Neural cell (in vitro differentiated cells): ENCODE measurements at regions not wholly inside any gene's neighbourhood (a gene's known extent, or its start where the extent isn't known, plus 50 kb on each side); places are given as distances from the start of the nearest gene placed in this dataset.

Experiments
- H2AFZ ChIP-seq: fragments of 200-600, 300-800 bp; sonication (generic), shearing (Covaris generic); 2 replicates; pipeline ENCODE4 v1.6.0; 2014; ENCODE audit warnings: low read depth, mild to moderate bottlenecking, antibody characterized with exemption, low read length, moderate library complexity
- H3F3A ChIP-seq: fragments of 200-600 bp; shearing (Covaris generic); 2 replicates; pipeline ENCODE4 v1.6.1; 2016; ENCODE audit warnings: mild to moderate bottlenecking, moderate library complexity, mixed read lengths, antibody characterized with exemption, low read length; ENCODE audit not compliant: insufficient read depth, poor library complexity, severe bottlenecking
- H3K27ac ChIP-seq: fragments of 200-600, 300-800 bp; sonication (generic), shearing (Covaris generic); 2 replicates; pipeline ENCODE4 v1.5.1; 2014; ENCODE audit warnings: mild to moderate bottlenecking, low read length, moderate library complexity
- H3K27me3 ChIP-seq: fragments of 300-800, 200-600 bp; sonication (generic), shearing (Covaris generic); 2 replicates; pipeline ENCODE4 v1.6.0; 2014; ENCODE audit warnings: mild to moderate bottlenecking, low read depth, low read length, moderate library complexity; ENCODE audit not compliant: insufficient read depth
- H3K36me3 ChIP-seq: fragments of 300-800, 200-600 bp; sonication (generic), shearing (Covaris generic); 2 replicates; pipeline ENCODE4 v1.5.1; 2014; ENCODE audit warnings: mild to moderate bottlenecking, antibody characterized with exemption, low read length, moderate library complexity; ENCODE audit not compliant: insufficient read depth
- H3K4me2 ChIP-seq: fragments of 300-800, 200-600 bp; sonication (generic), shearing (Covaris generic); 2 replicates; pipeline ENCODE4 v1.6.0; 2014; ENCODE audit warnings: mild to moderate bottlenecking, low read length
- H3K4me3 ChIP-seq: fragments of 300-800, 200-600 bp; sonication (generic), shearing (Covaris generic); 2 replicates; pipeline ENCODE4 v1.5.1; 2014; ENCODE audit warnings: mild to moderate bottlenecking, low read length, moderate library complexity
- H3K79me2 ChIP-seq: fragments of 200-600 bp; shearing (Covaris generic); replicated peaks from 2 replicates; pipeline ENCODE4 v1.6.0; 2014; ENCODE audit warnings: mild to moderate bottlenecking, low read length, moderate library complexity; ENCODE audit not compliant: insufficient read depth
- H3K9ac ChIP-seq: fragments of 300-800, 200-600 bp; sonication (generic), shearing (Covaris generic); 2 replicates; pipeline ENCODE4 v1.6.1; 2016; ENCODE audit warnings: mild to moderate bottlenecking, low read length, mixed read lengths
- H3K9me2 ChIP-seq: fragments of 200-600 bp; shearing (Covaris generic); 2 replicates; pipeline ENCODE4 v1.6.1; 2016; ENCODE audit warnings: mild to moderate bottlenecking, low read length, mixed read lengths; ENCODE audit not compliant: insufficient read depth
- H3K9me3 ChIP-seq: fragments of 200-600, 300-800 bp; sonication (generic), shearing (Covaris generic); 2 replicates; pipeline ENCODE4 v1.6.1; 2016; ENCODE audit warnings: mild to moderate bottlenecking, mixed run types, low read length, moderate library complexity, mixed read lengths
- H4K20me1 ChIP-seq: fragments of 200-600 bp; shearing (Covaris generic); 2 replicates; pipeline ENCODE4 v1.6.1; 2016; ENCODE audit warnings: mild to moderate bottlenecking, mixed run types; ENCODE audit not compliant: insufficient read depth
- CTCF ChIP-seq: fragments of 450-650 bp; IDR thresholded peaks from 2 replicates; pipeline ENCODE4 v1.5.1; 2014; ENCODE audit warnings: antibody characterized with exemption, mild to moderate bottlenecking, moderate library complexity; ENCODE audit not compliant: poor library complexity, severe bottlenecking
- EP300 ChIP-seq: fragments of 450-650 bp; conservative IDR thresholded peaks from 2 replicates; pipeline ENCODE4 v1.6.1; 2014; ENCODE audit warnings: antibody characterized with exemption, mild to moderate bottlenecking, moderate library complexity; ENCODE audit not compliant: poor library complexity, severe bottlenecking
- EZH2 ChIP-seq: fragments of 200-600, 300-800 bp; shearing (Covaris generic), sonication (generic); IDR thresholded peaks from 2 replicates; pipeline ENCODE4 v1.6.1; 2014; ENCODE audit warnings: antibody characterized with exemption, low read length, borderline replicate concordance, mild to moderate bottlenecking; ENCODE audit not compliant: insufficient read depth, poor library complexity, severe bottlenecking
- MXI1 ChIP-seq: fragments of 450-650 bp; conservative IDR thresholded peaks from 2 replicates; pipeline ENCODE4 v1.6.1; 2014; ENCODE audit warnings: antibody characterized with exemption, mild to moderate bottlenecking; ENCODE audit not compliant: poor library complexity, severe bottlenecking
- POLR2AphosphoS5 ChIP-seq: IDR thresholded peaks from 2 replicates; pipeline ENCODE4 v1.6.1; 2012
- RAD21 ChIP-seq: fragments of 450-650 bp; conservative IDR thresholded peaks from 2 replicates; pipeline ENCODE4 v1.6.1; 2014; ENCODE audit warnings: antibody characterized with exemption, mild to moderate bottlenecking, moderate library complexity
- REST ChIP-seq: IDR thresholded peaks from 2 replicates; pipeline ENCODE4 v1.6.1; 2012; ENCODE audit warnings: borderline replicate concordance
- SMC3 ChIP-seq: fragments of 450-650 bp; conservative IDR thresholded peaks from 2 replicates; pipeline ENCODE4 v1.6.1; 2014; ENCODE audit warnings: antibody characterized with exemption, mild to moderate bottlenecking, moderate library complexity; ENCODE audit not compliant: poor library complexity
- TAF1 ChIP-seq: IDR thresholded peaks from 2 replicates; pipeline ENCODE4 v1.6.1; 2012; ENCODE audit warnings: low read depth

GRCh38 chr9:557601-558201 is 283.8 kb upstream of the DMRT1 start:
- H3K27me3 ChIP-seq: no peaks in the 10 kb centered on the region
- no peaks in the 10 kb centered on the region for H4K20me1 ChIP-seq
- no peaks in the 10 kb centered on the region for H3F3A ChIP-seq
- H3K4me2 ChIP-seq: no peak overlapping the region
- H3K9me2 ChIP-seq: no peaks in the 10 kb centered on the region
- no peak overlapping the region for H3K27ac ChIP-seq
- H3K79me2 ChIP-seq: no peaks in the 10 kb centered on the region
- H3K9ac ChIP-seq: no peak overlapping the region
- no peaks in the 10 kb centered on the region for H3K9me3 ChIP-seq
- no peaks in the 10 kb centered on the region for H3K36me3 ChIP-seq
- TF ChIP-seq EP300: no peak
- no peak for TF ChIP-seq SMC3
- TF ChIP-seq RAD21: no peak
- no peak for TF ChIP-seq EZH2
- no peak for TF ChIP-seq POLR2AphosphoS5
- TF ChIP-seq MXI1: no peak
- no peak for TF ChIP-seq CTCF
- TF ChIP-seq REST: no peak
- TF ChIP-seq TAF1: no peak
- H3K4me3 ChIP-seq: no peak overlapping the region
- no peak overlapping the region for H2AFZ ChIP-seq

GRCh38 chr9:561427-561826 is 280.1 kb upstream of the DMRT1 start:
- H3K27me3 ChIP-seq: no peaks in the 10 kb centered on the region
- H3K4me2 ChIP-seq: no peak overlapping the region
- no peak overlapping the region for H3K9ac ChIP-seq
- no peaks in the 10 kb centered on the region for H3K79me2 ChIP-seq
- no peaks in the 10 kb centered on the region for H3K36me3 ChIP-seq
- H3K4me3 ChIP-seq: no peak overlapping the region
- H3K9me2 ChIP-seq: no peaks in the 10 kb centered on the region
- H3K9me3 ChIP-seq: no peaks in the 10 kb centered on the region
- H3F3A ChIP-seq: no peaks in the 10 kb centered on the region
- H3K27ac ChIP-seq: no peak overlapping the region
- TF ChIP-seq SMC3: no peak
- TF ChIP-seq MXI1: no peak
- TF ChIP-seq POLR2AphosphoS5: no peak
- no peak for TF ChIP-seq RAD21
- TF ChIP-seq EP300: no peak
- no peak for TF ChIP-seq EZH2
- TF ChIP-seq CTCF: no peak
- no peak for TF ChIP-seq TAF1
- no peak for TF ChIP-seq REST
- H4K20me1 ChIP-seq: no peaks in the 10 kb centered on the region
- H2AFZ ChIP-seq: no peak overlapping the region
